HK-2 (cell line): ENCODE measurements at regions not wholly inside any gene's neighbourhood (a gene's known extent, or its start where the extent isn't known, plus 50 kb on each side); places are given as distances from the start of the nearest gene placed in this dataset.

Experiments used
- DNase-seq: peaks from one replicate; pipeline ENCODE4 v3.0.0-alpha.2; 2018; ENCODE audit not compliant: unreplicated experiment

DNA sequence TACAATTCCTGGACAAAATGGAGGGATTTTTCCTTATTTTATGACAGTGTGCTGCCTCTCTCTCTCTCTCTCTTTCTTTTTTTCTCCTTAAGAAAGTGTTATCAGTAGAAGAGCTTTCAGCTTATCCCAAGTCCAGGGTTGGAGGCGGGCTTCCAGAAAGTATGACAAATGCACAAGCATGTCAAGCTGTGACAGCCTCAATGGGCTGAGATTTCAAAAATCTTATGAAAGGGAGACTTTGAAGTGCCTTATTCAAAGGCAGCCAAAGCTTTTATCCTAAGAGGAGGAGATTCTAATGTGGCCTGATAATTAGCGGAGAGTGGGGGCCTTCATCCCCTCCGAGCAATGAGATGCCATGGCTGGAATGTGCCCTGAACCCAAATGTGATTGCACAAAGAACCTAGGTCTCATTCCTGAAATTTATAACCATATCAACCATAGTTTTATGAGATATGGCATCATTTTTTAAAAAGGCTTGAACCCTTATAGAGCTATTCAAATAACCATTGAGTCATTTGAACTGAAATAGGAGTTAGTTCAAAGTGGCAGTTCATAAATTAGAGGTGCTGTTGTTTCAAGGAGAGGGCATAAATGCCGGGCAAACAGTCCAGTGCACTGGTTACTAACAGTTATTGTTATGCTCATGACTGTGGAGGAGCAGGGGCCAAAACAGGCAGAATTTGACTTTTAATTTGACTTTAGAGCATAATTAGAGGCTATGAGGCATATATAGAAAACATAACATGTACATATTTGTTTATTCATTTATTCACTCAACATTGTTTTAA is 261.6 kb upstream of the THRB start:
- no peak for DNase-seq

DNA sequence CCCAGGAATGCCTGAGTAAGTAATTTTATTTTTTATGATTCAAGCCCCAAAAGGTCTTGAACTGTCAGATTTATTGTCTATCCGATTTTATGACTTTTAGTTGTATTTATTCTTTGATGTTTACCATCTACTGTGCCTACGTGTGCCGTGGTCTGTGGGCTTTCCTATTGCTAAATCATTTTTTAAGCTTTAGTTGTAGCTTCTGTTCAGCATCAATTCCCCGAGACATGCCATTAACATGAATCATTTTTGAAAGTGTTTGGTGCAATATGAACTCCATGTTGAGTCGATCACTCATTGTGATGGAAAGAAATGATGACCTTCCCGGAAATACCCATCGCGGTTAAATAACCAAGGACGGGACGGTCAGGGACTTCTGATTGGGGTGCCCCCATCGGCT is 268.7 kb upstream of the THRB start:
- peak; percentile 3 for DNase-seq

- DNase-seq, result no peak
Observed at GRCh38 chr3:24764236-24764915, 269.7 kb upstream of the THRB start.

- DNase-seq, result no peak
Observed at GRCh38 chr3:24765399-24765798, 270.7 kb upstream of the THRB start.

- no peak for DNase-seq
Observed at GRCh38 chr3:24769918-24770317, 275.3 kb upstream of the THRB start.

GRCh38 chr3:24773798-24774197 is 279.1 kb upstream of the THRB start:
- DNase-seq, result peak; percentile 27

- DNase-seq, result no peak
Observed at GRCh38 chr3:24780991-24781390, 286.3 kb upstream of the THRB start.

GRCh38 chr3:24781454-24781853 is 286.8 kb upstream of the THRB start:
- no peak for DNase-seq

DNA sequence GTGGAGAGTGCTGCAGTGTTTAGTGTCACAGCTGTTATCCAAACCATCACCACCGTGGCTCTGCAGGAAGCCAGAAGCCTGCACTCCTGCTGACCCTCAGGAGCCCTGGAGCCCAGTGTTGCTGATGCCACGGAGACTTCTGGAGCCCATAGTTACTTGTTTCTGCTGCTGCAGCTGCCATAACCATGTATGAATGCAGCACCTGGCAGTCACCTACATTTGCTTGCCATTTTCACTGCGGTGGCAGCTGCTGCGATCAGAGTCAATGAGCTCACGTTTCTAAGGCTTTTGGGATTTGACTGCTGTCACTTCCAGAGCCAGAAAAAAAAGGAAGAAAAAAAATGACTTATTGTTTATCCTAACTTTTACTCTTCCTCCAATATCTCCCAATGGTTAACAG is 299.2 kb upstream of the THRB start:
- DNase-seq, result no peak

DNA sequence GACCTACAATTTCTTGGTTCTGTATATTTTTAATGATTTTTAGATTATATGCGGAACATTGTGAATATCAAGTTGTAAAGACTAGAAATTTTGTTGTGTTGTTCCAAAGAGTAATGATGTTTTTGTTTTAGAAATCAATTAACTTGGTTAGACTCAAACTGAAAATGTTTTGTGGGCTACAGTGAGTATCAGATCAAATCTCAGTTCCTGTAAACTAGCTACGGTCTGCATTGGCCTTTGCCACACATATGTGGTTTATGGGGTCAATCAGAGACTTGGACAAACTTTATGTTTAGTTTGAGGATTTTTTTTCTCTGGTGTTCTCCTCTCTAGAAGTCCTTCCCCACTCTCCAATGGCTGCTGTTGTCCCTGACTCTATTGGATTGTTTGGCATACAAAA is 308.0 kb upstream of the THRB start:
- no peak for DNase-seq

DNA sequence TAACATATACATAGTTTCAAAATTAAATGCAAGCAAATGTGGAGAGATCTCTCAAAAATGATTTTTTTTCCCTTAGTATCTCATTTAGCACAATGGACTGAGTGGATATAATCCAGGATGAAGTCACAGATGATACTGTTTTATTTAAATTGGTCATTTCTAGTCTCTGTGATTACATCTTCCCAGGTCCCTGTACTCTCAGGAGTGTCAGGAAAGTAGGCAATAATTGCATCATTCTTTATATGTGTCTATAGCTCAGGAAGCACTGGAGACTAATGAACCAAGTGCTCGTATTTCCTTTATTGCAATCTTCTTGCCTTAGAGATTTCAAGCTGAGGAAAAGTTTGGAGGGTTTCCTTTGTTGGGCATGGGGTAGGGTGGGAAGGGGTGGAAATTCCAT is 309.4 kb upstream of the THRB start:
- DNase-seq, result no peak

- DNase-seq, result no peak
Observed at GRCh38 chr3:24810881-24811280, 316.2 kb upstream of the THRB start.

- no peak for DNase-seq
Observed at GRCh38 chr3:24812116-24812515, 317.5 kb upstream of the THRB start.

GRCh38 chr3:24818055-24818454 is 323.4 kb upstream of the THRB start:
- DNase-seq, result no peak

- no peak for DNase-seq
Observed at GRCh38 chr3:24828011-24828410, 333.4 kb upstream of the THRB start.

DNA sequence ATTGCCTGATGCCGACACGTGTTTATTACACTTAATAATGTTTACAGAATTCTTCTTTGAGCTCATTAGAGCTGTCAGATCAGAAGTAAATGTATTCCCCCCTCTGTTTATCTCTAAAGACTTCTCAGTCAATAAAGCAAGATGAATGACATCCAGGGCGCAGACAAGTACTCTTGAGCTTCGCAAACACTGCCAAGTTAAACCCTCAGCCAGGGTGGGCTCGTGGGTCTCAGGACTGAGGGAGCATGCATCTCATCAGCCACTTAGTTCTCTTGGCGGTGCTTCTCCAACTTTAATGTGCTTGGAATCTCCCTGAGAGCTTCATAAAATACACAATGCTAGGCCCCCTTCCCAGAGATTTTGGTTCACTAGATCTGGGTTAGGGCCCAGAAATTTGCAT is 333.9 kb upstream of the THRB start:
- DNase-seq, result no peak

DNA sequence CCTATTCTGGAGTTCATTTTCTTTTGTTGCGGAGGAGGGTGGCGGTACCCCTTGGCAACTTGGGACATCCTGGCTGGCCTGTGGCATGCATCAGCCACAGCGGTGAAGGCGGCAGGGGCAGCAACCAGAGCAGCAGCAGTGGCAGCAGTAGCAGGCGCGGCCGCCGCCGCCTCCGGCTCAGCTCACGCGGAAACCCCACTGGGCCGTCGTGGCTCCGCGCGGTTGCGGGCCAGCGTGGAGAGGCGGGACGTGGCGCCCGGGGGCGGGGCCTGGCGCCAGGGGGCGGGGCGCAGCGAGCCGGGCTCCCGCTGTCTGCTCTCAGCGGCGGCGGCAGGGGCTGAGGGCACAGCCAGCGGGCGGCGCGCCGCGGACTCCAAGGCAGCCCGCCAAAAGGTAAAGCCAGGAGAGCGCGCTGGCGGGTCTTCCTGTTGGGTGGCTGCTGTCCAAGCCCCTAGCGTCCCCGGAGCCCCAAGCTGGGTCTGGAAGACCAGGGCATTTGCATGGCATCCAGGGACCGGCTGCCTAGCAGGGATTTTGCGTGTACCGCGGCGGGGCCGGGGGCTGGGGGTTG is 334.4 kb upstream of the THRB start:
- DNase-seq, result peak; percentile 12

GRCh38 chr3:24829629-24830229 is 335.1 kb upstream of the THRB start:
- DNase-seq, result peak; percentile 3

DNA sequence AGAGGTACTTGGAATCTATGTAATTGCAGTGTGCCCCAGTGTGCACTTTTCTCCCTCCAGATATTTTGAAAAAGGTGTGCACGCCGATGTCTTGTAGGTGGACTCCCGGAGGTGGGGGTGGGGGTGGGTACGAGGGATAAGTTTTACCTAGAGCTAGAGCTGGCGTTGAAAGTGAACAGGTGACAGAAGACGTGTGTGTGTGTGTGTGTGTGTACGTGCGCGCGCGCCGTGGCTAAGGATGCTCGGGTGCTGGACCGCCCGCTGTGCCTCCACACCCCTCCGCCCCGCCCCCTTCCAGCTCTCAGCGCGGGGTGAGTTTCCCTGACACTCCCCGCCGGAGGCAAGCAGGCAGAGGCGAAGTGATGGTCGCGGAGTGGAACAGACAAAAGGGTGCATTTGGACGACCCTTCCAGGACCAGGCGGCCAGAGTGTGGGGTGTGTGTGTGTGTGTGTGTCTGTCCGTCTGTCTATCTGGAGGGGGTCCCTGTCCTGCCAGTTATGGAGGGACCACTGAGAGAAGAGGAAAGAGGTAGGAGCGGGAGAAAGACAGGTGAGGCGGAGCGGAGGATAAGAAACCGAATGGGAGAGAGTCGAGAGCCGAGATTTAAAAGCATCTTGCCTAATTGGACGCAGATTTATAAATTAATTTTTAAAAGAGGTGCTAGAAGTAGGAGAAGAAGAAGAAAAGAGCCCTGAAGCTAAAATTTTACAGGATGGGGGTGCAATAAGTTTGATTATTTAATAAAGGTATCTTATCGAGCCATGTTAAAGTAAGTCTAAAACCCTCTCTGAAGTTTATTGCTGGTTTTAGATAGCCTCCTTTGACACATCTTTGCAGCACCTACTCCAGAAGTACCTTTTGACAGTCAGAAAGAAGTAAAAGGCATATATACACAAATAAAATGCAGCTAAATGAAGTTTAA is 335.8 kb upstream of the THRB start:
- no peak for DNase-seq

DNA sequence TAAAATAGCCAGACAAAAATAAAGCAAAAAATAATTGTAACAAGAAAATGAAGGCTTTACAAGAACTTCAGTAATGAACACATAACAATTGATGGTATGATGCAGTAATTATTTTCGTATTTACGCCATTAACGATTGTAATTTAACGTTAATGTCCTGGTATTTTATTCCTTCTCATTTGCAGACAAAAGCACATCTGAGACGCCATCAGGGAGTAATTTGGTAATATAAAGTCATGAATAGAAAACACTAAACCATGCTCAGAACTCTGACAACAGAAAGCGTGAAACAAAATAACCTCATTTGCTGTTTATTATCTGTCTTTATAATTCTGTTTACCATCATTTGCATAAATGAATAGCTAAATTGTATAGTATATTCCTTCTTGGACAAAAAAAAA is 336.6 kb upstream of the THRB start:
- no peak for DNase-seq

DNA sequence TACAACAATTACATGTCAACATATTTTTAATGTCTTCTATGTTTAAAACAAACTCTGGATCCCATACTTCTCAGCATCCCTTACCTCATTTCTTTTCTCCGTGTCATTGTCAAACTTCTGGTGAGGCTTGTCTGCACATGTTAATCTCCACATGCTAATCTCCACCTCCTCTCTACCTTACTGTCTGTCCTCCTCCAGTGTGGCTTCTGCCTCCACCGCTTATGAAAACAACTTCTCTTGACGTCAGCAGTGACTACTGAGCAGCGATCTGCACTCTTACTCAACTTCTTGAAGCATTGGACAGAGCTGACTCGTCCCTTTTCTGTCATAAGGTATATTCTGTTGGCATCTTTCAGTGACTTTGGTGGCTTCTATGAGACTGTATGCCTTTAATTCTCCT is 338.2 kb upstream of the THRB start:
- no peak for DNase-seq

GRCh38 chr3:24834442-24834841 is 339.8 kb upstream of the THRB start:
- no peak for DNase-seq
